K562 (cell line): ENCODE measurements at regions not wholly inside any gene's neighbourhood (a gene's known extent, or its start where the extent isn't known, plus 50 kb on each side); places are given as distances from the start of the nearest gene placed in this dataset.

ENCODE experiments used
- ATAC-seq: fragments of 200-7000 bp; cut with Tn5 transposase; 3 replicates; pipeline ENCODE4 v1.9.1; 2020; ENCODE audit warnings: moderate library complexity
- BruUV-seq: library from RNA; stranded (reverse); fragments of 400-500 nt; replicated peaks from 2 replicates; lab custom pipeline; 2021; lab: Mats Ljungman, UMichigan
- CTCF ChIA-PET: fragments of 300-600 bp; formaldehyde crosslinking; extraction: SDS; loops from one replicate; lab custom pipeline; 2021; ENCODE audit warnings: low intra/inter-chr PET ratio; lab: Yijun Ruan, JAX
- POLR2A ChIA-PET: fragments of 300-600, 350-650 bp; sonication (Branson Sonifier 250); formaldehyde crosslinking; extraction: SDS; loops from one replicate; lab custom pipeline; 2021; ENCODE audit warnings: antibody characterized with exemption, inconsistent platforms; lab: Yijun Ruan, JAX
- DNase-seq, 4 experiments: peaks; one replicate each; pipeline versions ENCODE4 v3.0.0 to v3.0.0-alpha.2; 2011 to 2018; ENCODE audit warnings: low spot score in 3 of 4, mixed read lengths in 3 of 4; ENCODE audit errors: extremely low read depth in 1 of 4
- FAIRE-seq: peaks from 2 replicates; lab custom pipeline; 2011; peaks lifted over from hg19 to GRCh38; lab: Jason Lieb, UNC
- H2AFZ ChIP-seq: 2 replicates; pipeline ENCODE4 v1.6.0; 2011; ENCODE audit warnings: low read depth, low read length, control low read depth, inconsistent platforms
- H3K27ac ChIP-seq: fragments of 200-600 bp; 3 replicates; pipeline ENCODE4 v1.8.0; 2011; ENCODE audit warnings: low read depth, mild to moderate bottlenecking, control low read depth, inconsistent platforms, low read length, moderate library complexity, mixed read lengths; ENCODE audit errors: extremely low read depth
- H3K27me3 ChIP-seq, 2 experiments: fragments of 300-600 bp in 1 of 2; 2 replicates in 1 of 2; 3 replicates in 1 of 2; pipeline versions ENCODE4 v1.6.0 to v1.8.0; 2011; ENCODE audit warnings: inconsistent platforms in 2 of 2, low read length in 2 of 2, mild to moderate bottlenecking in 1 of 2, mixed read lengths in 1 of 2, moderate library complexity in 1 of 2; ENCODE audit not compliant: control insufficient read depth in 2 of 2, insufficient read depth in 2 of 2
- H3K36me3 ChIP-seq: fragments of 300-600 bp; 3 replicates; pipeline ENCODE4 v1.8.0; 2011; ENCODE audit warnings: mild to moderate bottlenecking, low read length, inconsistent platforms; ENCODE audit not compliant: control insufficient read depth, insufficient read depth
- H3K4me1 ChIP-seq, 2 experiments: fragments of 200-600 bp in 1 of 2; replicated peaks in 1 of 2; 2 replicates in 1 of 2; 3 replicates in 1 of 2; pipeline versions ENCODE4 v1.5.1 to v1.8.0; 2011; ENCODE audit warnings: inconsistent platforms in 2 of 2, low read length in 2 of 2, mild to moderate bottlenecking in 1 of 2, mixed read lengths in 1 of 2, moderate library complexity in 1 of 2; ENCODE audit not compliant: control insufficient read depth in 2 of 2, insufficient read depth in 2 of 2
- H3K4me2 ChIP-seq: 2 replicates; pipeline ENCODE4 v1.6.1; 2011; ENCODE audit warnings: low read length, control low read depth, inconsistent platforms, mixed read lengths; ENCODE audit not compliant: insufficient read depth
- H3K4me3 ChIP-seq: fragments of 200-600 bp; sonication (generic), shearing (Covaris generic); 2 replicates; pipeline ENCODE4 v1.5.1; 2016; ENCODE audit warnings: control low read depth, inconsistent platforms
- H3K79me2 ChIP-seq: fragments of 200-600 bp; 3 replicates; pipeline ENCODE4 v1.8.0; 2011; ENCODE audit warnings: low read length, inconsistent platforms; ENCODE audit not compliant: control insufficient read depth, insufficient read depth
- H3K9ac ChIP-seq, 2 experiments: 2 replicates each; pipeline versions ENCODE4 v1.6.0 to v1.6.1; 2011; ENCODE audit warnings: low read depth in 2 of 2, low read length in 2 of 2, control low read depth in 1 of 2, inconsistent platforms in 1 of 2, mild to moderate bottlenecking in 1 of 2, mixed read lengths in 1 of 2; ENCODE audit not compliant: insufficient read depth in 1 of 2
- H3K9me1 ChIP-seq: one replicate; pipeline ENCODE4 v1.6.0; 2011; ENCODE audit warnings: inconsistent platforms, mild to moderate bottlenecking, low read length, moderate library complexity; ENCODE audit not compliant: control insufficient read depth, insufficient read depth
- H3K9me3 ChIP-seq: replicated peaks from 2 replicates; pipeline ENCODE4 v1.5.1; 2011; ENCODE audit warnings: low read depth, low read length, inconsistent platforms; ENCODE audit not compliant: control insufficient read depth, insufficient read depth
- H4K20me1 ChIP-seq: replicated peaks from 2 replicates; pipeline ENCODE4 v1.6.1; 2011; ENCODE audit warnings: low read length, inconsistent platforms, mixed read lengths; ENCODE audit not compliant: control insufficient read depth, insufficient read depth
- ASH1L ChIP-seq: fragments of 450-650 bp; IDR thresholded peaks from 2 replicates; pipeline ENCODE4 v1.6.1; 2018; ENCODE audit warnings: borderline replicate concordance, mild to moderate bottlenecking, low read depth; ENCODE audit not compliant: partially characterized antibody
- CEBPZ ChIP-seq: fragments of 150-350 bp; IDR thresholded peaks from 2 replicates; pipeline ENCODE4 v1.6.1; 2014; ENCODE audit warnings: low read depth, mild to moderate bottlenecking, low read length, borderline replicate concordance
- HNRNPL ChIP-seq: fragments of 200-400 bp; formaldehyde crosslinking; IDR thresholded peaks from 2 replicates; pipeline ENCODE4 v1.6.1; 2017; ENCODE audit warnings: low read depth, mild to moderate bottlenecking, low read length
- JUN ChIP-seq, 2 experiments: sonication (generic) in 1 of 2; formaldehyde crosslinking in 1 of 2; IDR thresholded peaks; 2 replicates each; pipeline versions ENCODE4 v1.6.1 to v1.8.0; 2012 to 2022; ENCODE audit warnings: borderline replicate concordance in 2 of 2, mild to moderate bottlenecking in 2 of 2, improper control_type of control experiment in 1 of 2, low read depth in 1 of 2, low read length in 1 of 2, missing genetic modification reagents in 1 of 2
- KDM1A ChIP-seq, 2 experiments: fragments of 450-650 bp; IDR thresholded peaks; 2 replicates each; pipeline ENCODE4 v1.6.1; 2016; ENCODE audit warnings: mild to moderate bottlenecking in 2 of 2
- KDM5B ChIP-seq: fragments of 200-600 bp; sonication (generic); IDR thresholded peaks from 2 replicates; pipeline ENCODE4 v1.6.1; 2012; ENCODE audit warnings: low read depth, mild to moderate bottlenecking, moderate library complexity, low read length, control low read depth, inconsistent platforms; ENCODE audit not compliant: insufficient replicate concordance
- MEF2A ChIP-seq: IDR thresholded peaks from 2 replicates; pipeline ENCODE4 v1.6.1; 2011; ENCODE audit warnings: low read depth, mild to moderate bottlenecking, low read length, moderate library complexity; ENCODE audit not compliant: control insufficient read depth
- PCBP2 ChIP-seq: fragments of 200-400 bp; formaldehyde crosslinking; IDR thresholded peaks from 2 replicates; pipeline ENCODE4 v1.6.1; 2018; ENCODE audit warnings: low read length, low read depth, mild to moderate bottlenecking, moderate library complexity; ENCODE audit not compliant: poor library complexity, severe bottlenecking
- RBBP5 ChIP-seq: fragments of 200-600 bp; sonication (generic); IDR thresholded peaks from 2 replicates; pipeline ENCODE4 v1.6.1; 2012; ENCODE audit warnings: borderline replicate concordance, mild to moderate bottlenecking, low read length, control low read depth, inconsistent platforms; ENCODE audit not compliant: insufficient read depth, poor library complexity, severe bottlenecking
- SMAD1 ChIP-seq: fragments of 150-350 bp; IDR thresholded peaks from 2 replicates; pipeline ENCODE4 v1.6.1; 2014; ENCODE audit warnings: low read length, low read depth; ENCODE audit not compliant: partially characterized antibody
- SMARCC2 ChIP-seq: fragments of 450-650 bp; IDR thresholded peaks from 2 replicates; pipeline ENCODE4 v1.6.1; 2017; ENCODE audit warnings: antibody characterized with exemption, moderate library complexity, mild to moderate bottlenecking, low read depth
- ZBTB43 ChIP-seq: sonication (generic); formaldehyde crosslinking; IDR thresholded peaks from 2 replicates; pipeline ENCODE4 v1.8.0; 2023; ENCODE audit warnings: mild to moderate bottlenecking, missing genetic modification reagents
- ZFP30 ChIP-seq: fragments of 250-450 bp; sonication (Bioruptor Pico); IDR thresholded peaks from 2 replicates; pipeline ENCODE4 v1.8.0; 2022; ENCODE audit warnings: moderate library complexity, mild to moderate bottlenecking, inconsistent platforms, borderline replicate concordance
- ZNF175 ChIP-seq: fragments of 200-800 bp; sonication (Bioruptor generic); IDR thresholded peaks from 2 replicates; pipeline ENCODE4 v1.6.1; 2016; ENCODE audit warnings: low read depth, mild to moderate bottlenecking, missing genetic modification characterization, missing compliant biosample characterization
- ZNF280A ChIP-seq: fragments of 450-650 bp; IDR thresholded peaks from 2 replicates; pipeline ENCODE4 v1.6.1; 2018; ENCODE audit warnings: mild to moderate bottlenecking, low read depth; ENCODE audit not compliant: partially characterized antibody
- ZNF551 ChIP-seq: fragments of 250-450 bp; sonication (Bioruptor Pico); IDR thresholded peaks from 2 replicates; pipeline ENCODE4 v1.5.0; 2021; ENCODE audit warnings: mild to moderate bottlenecking, moderate library complexity
- WGBS: fragments of 100-300 bp; shearing (Covaris generic); methylation state at CpG from one replicate; pipeline ENCODE4 v1.1.6; 2016; ENCODE audit warnings: low coverage, mixed read lengths; ENCODE audit not compliant: insufficient coverage; ENCODE audit errors: missing lambda C conversion rate; 5-methylcytosine and 5-hydroxymethylcytosine counted together
- in situ Hi-C: fragments of 300-500 bp; cut with MboI; formaldehyde crosslinking; loops from 4 replicates; pipeline ENCODE4 v1.15.0; 2018; ENCODE audit warnings: inconsistent platforms, mixed read lengths
- intact Hi-C: fragments of 100-400 bp; cut with micrococcal nuclease; formaldehyde crosslinking; loops from 2 replicates; pipeline ENCODE4 v1.14.2; 2022

GRCh38 chr12:92029136-92029535, 116.5 kb downstream of the BTG1 start:
- H3K4me1 ChIP-seq, result peaks cover 0 to 3% of the 10 kb centered on the region in 2 experiments; a peak in 1 of 5 replicates
- POLR2A ChIA-PET, result no interaction called here
- no peak for TF ChIP-seq SMAD1
- TF ChIP-seq ZNF175, result no peak
- no peak for TF ChIP-seq ZBTB43 (CRISPR knock-in tag)
- TF ChIP-seq RBBP5, result no peak
- TF ChIP-seq HNRNPL, result no peak
- no peak for TF ChIP-seq ASH1L
- TF ChIP-seq ZNF280A, result no peak
- no peak for TF ChIP-seq SMARCC2
- TF ChIP-seq KDM5B, result no peak
- no peak for TF ChIP-seq PCBP2
- TF ChIP-seq CEBPZ, result no peak
- TF ChIP-seq MEF2A, result no peak
- no peak for TF ChIP-seq ZNF551 (CRISPR knock-in tag)
- TF ChIP-seq KDM1A (IDR thresholded peaks at IDR 0.05), result no peak
- no peak for TF ChIP-seq JUN (IDR thresholded peaks at IDR 0.05; ENCODE audit: borderline replicate concordance, low read depth, low read length)
- no peak for TF ChIP-seq JUN (CRISPR knock-in tag; IDR thresholded peaks at IDR 0.05; ENCODE audit: borderline replicate concordance)
- no peak for TF ChIP-seq ZFP30 (CRISPR knock-in tag)

More at GRCh38 chr12:92029136-92029535, 116.5 kb downstream of the BTG1 start:
- Histone ChIP-seq H3K27me3 (no peaks in the 10 kb centered on the region), H3K4me2 (no peak overlapping the region), H3K36me3 (no peaks in the 10 kb centered on the region), H3K27ac (no peak overlapping the region), H2AFZ (no peak overlapping the region), H3K9ac (no peak overlapping the region), H3K79me2 (no peaks in the 10 kb centered on the region), H4K20me1 (no peaks in the 10 kb centered on the region), H3K4me3 (no peak overlapping the region), H3K9me3 (no peaks in the 10 kb centered on the region), H3K9me1 (no peaks in the 10 kb centered on the region)
- intact Hi-C loops (no loop called here), in situ Hi-C loops (no loop called here)
- FAIRE-seq (no peak), DNase-seq (no peak), ATAC-seq (no peak)
- CTCF ChIA-PET, result no interaction called here
- BruUV-seq, result no TSS peak
- WGBS, result 55% methylated on average over 2 of the region's 2 CpGs
